SK-N-MC (cell line): ENCODE measurements at regions not wholly inside any gene's neighbourhood (a gene's known extent, or its start where the extent isn't known, plus 50 kb on each side); places are given as distances from the start of the nearest gene placed in this dataset.
"Not testable (repeated sequence)": the region's sequence is repeated elsewhere in the genome, so short reads cannot be mapped to it uniquely, and the experiment has no call there.

Experiments used
- DNase-seq: peaks from one replicate; pipeline ENCODE4 v3.0.0-alpha.2; 2011; ENCODE audit warnings: low read depth, low spot score
- H3K27ac ChIP-seq: fragments of 200-600 bp; sonication (generic); 2 replicates; pipeline ENCODE4 v1.5.1; 2016; ENCODE audit warnings: mixed run types
- H3K36me3 ChIP-seq: fragments of 200-600 bp; sonication (generic); 2 replicates; pipeline ENCODE4 v1.6.1; 2017; ENCODE audit warnings: antibody characterized with exemption, low read length, mixed read lengths; ENCODE audit not compliant: insufficient read depth
- H3K4me3 ChIP-seq: fragments of 200-600 bp; sonication (generic); 2 replicates; pipeline ENCODE4 v1.5.1; 2016
- H3K9ac ChIP-seq: fragments of 200-600 bp; sonication (generic); 2 replicates; pipeline ENCODE4 v1.8.0; 2017; ENCODE audit warnings: mixed run types, mixed read lengths; ENCODE audit not compliant: insufficient read length
- H3K9me3 ChIP-seq: fragments of 200-600 bp; sonication (generic); 2 replicates; pipeline ENCODE4 v1.6.1; 2017; ENCODE audit warnings: low read depth, mild to moderate bottlenecking, antibody characterized with exemption, low read length, moderate library complexity, mixed read lengths
- EZH2 ChIP-seq: fragments of 200-600 bp; sonication (generic); IDR thresholded peaks from one replicate; pipeline ENCODE4 v1.6.1; 2017; ENCODE audit warnings: antibody characterized with exemption
- FOXP2 ChIP-seq: optimal IDR thresholded peaks from 2 replicates; pipeline ENCODE3; 2011; ENCODE audit warnings: mild to moderate bottlenecking, moderate library complexity; ENCODE audit not compliant: insufficient read depth; ENCODE audit errors: extremely low read length, control extremely low read depth
- POLR2AphosphoS5 ChIP-seq: IDR thresholded peaks from 2 replicates; pipeline ENCODE4 v1.6.1; 2012; ENCODE audit warnings: mild to moderate bottlenecking, low read depth, low read length, borderline replicate concordance

DNA sequence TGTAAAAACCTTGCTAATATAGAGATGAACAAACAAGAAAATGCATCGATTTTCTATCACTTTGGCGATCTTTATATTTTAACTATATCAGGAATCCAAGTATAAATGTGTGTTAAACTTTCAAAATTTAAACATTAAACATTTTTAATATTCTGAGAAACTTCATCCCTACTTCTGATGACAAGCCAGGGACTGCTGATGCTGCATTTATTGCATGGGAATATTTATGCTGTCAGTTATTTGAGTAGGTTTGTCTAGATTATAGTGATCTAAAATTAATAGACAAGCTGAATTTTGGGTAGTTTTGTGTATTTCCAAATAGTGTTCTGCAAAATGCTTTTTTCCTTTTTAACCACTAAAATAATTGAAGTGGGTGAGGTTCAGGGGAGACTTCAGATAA lies 175.3 kb downstream of the LEPR start:
- no peak for DNase-seq
- no peak overlapping the region for H3K4me3 ChIP-seq

DNA sequence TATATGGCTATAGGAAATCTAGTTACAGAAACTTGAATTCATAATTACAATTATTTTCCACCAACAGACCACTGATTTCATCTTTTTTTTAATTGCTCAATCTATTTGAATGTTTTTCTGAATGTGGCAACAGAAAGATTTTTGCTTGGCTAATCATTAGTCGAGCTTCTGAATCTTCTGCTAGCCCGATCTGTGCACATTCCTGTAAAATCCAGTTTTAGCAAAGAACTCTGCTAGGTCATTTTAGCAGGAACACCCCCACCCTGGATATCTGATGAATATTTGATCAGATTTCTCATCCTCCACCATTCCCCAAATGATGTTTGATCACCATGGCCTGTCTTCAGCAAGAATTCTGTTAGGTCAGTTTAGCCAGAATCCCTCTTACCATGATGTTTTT lies 176.3 kb downstream of the LEPR start:
- Histone ChIP-seq H3K36me3 (no peaks in the 10 kb centered on the region), H3K27ac (no peak overlapping the region), H3K9ac (no peak overlapping the region), H3K4me3 (no peak overlapping the region), H3K9me3 (no peaks in the 10 kb centered on the region)
- DNase-seq, result no peak
- TF ChIP-seq FOXP2 (no peak), POLR2AphosphoS5 (no peak), EZH2 (no peak)

More for the DNA sequence above, 175.3 kb downstream of the LEPR start:
- TF ChIP-seq POLR2AphosphoS5 (no peak), FOXP2 (no peak), EZH2 (no peak)
- Histone ChIP-seq H3K27ac (no peak overlapping the region), H3K9me3 (no peaks in the 10 kb centered on the region), H3K36me3 (no peaks in the 10 kb centered on the region), H3K9ac (no peak overlapping the region)

GRCh38 chr1:65605621-65606020 lies 185.2 kb downstream of the LEPR start:
- TF ChIP-seq POLR2AphosphoS5 (peak; percentile 48; the same call in 1 of the 2 replicates), EZH2 (no peak), FOXP2 (no peak)
- Histone ChIP-seq H3K9ac (no peak overlapping the region), H3K9me3 (no peaks in the 10 kb centered on the region), H3K36me3 (no peaks in the 10 kb centered on the region), H3K4me3 (peak overlapping the region; percentile 36; the same call in 1 of the 2 replicates), H3K27ac (peak overlapping the region; percentile 15; the same call in 1 of the 2 replicates)
- DNase-seq, result peak; percentile 92

DNA sequence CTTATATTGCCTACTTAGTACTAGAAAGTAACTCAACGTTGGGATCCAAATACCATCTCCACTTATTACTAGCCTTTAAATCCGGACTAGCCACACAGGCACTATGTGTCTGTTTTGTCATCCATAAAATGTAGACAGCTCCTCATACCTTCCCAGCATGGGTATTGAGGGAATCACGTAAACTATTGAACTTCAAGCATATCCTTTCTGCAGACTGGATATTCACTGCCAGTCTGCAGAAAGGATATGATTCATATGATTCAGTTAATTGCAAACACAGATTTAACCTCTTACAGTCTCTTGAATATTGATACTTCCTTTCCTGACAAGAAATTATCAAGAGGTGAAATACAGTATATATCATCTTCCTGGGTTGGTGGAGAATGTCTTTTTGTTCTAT lies 186.0 kb downstream of the LEPR start:
- TF ChIP-seq FOXP2 (no peak), EZH2 (no peak), POLR2AphosphoS5 (no peak)
- Histone ChIP-seq H3K4me3 (no peak overlapping the region), H3K36me3 (no peaks in the 10 kb centered on the region), H3K27ac (no peak overlapping the region), H3K9me3 (no peaks in the 10 kb centered on the region), H3K9ac (no peak overlapping the region)
- no peak for DNase-seq

GRCh38 chr1:65613884-65614283 lies 178.8 kb upstream of the PDE4B start:
- Histone ChIP-seq H3K36me3 (no peaks in the 10 kb centered on the region), H3K9ac (no peak overlapping the region), H3K4me3 (no peak overlapping the region), H3K9me3 (no peaks in the 10 kb centered on the region), H3K27ac (no peak overlapping the region)
- no peak for DNase-seq
- no peak for TF ChIP-seq EZH2
- TF ChIP-seq FOXP2, result no peak
- TF ChIP-seq POLR2AphosphoS5, result no peak

GRCh38 chr1:65615859-65616258 lies 176.8 kb upstream of the PDE4B start:
- TF ChIP-seq EZH2 (no peak), POLR2AphosphoS5 (no peak), FOXP2 (no peak)
- H3K9me3 ChIP-seq, result no peaks in the 10 kb centered on the region
- no peak overlapping the region for H3K27ac ChIP-seq
- H3K9ac ChIP-seq, result no peak overlapping the region
- no peaks in the 10 kb centered on the region for H3K36me3 ChIP-seq
- H3K4me3 ChIP-seq, result no peak overlapping the region
- DNase-seq, result no peak

GRCh38 chr1:65621721-65622120 lies 171.0 kb upstream of the PDE4B start:
- not testable (repeated sequence) for H3K9me3 ChIP-seq, DNase-seq, H3K36me3 ChIP-seq, H3K9ac ChIP-seq, H3K4me3 ChIP-seq, H3K27ac ChIP-seq

DNA sequence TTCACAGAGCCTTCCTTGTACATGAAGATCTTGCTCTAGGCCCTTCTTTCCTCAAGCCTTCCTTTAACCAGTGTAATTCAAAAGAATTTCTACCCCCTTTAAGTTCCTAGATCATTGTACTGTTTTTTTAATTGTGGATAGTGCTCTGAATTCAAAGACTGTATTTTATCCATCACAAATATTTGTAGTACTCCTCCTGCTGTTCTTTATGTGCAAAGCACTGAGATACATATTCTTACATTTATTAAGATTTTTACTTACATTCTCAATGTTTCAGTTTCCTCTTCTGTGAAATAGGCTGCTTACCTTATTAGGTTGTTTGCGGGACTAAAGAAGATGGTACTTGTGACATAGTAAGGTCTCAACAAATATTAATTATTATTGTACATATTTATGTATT lies 168.8 kb upstream of the PDE4B start:
- no peaks in the 10 kb centered on the region for H3K9me3 ChIP-seq
- H3K9ac ChIP-seq, result no peak overlapping the region
- no peak overlapping the region for H3K27ac ChIP-seq
- H3K36me3 ChIP-seq, result no peaks in the 10 kb centered on the region
- H3K4me3 ChIP-seq, result no peak overlapping the region
- DNase-seq, result no peak
- TF ChIP-seq POLR2AphosphoS5 (no peak), FOXP2 (no peak), EZH2 (no peak)

GRCh38 chr1:65625528-65625927 lies 167.2 kb upstream of the PDE4B start:
- Histone ChIP-seq H3K36me3 (no peaks in the 10 kb centered on the region), H3K9me3 (no peaks in the 10 kb centered on the region)

More at GRCh38 chr1:65625528-65625927, 167.2 kb upstream of the PDE4B start:
- DNase-seq, result no peak
- TF ChIP-seq FOXP2 (no peak), EZH2 (no peak), POLR2AphosphoS5 (no peak)
- no peak overlapping the region for H3K9ac ChIP-seq
- no peak overlapping the region for H3K4me3 ChIP-seq
- H3K27ac ChIP-seq, result no peak overlapping the region
